ENCODE measurements at regions not wholly inside any gene's neighbourhood (a gene's known extent, or its start where the extent isn't known, plus 50 kb on each side); places are given as distances from the start of the nearest gene placed in this dataset.

DNA sequence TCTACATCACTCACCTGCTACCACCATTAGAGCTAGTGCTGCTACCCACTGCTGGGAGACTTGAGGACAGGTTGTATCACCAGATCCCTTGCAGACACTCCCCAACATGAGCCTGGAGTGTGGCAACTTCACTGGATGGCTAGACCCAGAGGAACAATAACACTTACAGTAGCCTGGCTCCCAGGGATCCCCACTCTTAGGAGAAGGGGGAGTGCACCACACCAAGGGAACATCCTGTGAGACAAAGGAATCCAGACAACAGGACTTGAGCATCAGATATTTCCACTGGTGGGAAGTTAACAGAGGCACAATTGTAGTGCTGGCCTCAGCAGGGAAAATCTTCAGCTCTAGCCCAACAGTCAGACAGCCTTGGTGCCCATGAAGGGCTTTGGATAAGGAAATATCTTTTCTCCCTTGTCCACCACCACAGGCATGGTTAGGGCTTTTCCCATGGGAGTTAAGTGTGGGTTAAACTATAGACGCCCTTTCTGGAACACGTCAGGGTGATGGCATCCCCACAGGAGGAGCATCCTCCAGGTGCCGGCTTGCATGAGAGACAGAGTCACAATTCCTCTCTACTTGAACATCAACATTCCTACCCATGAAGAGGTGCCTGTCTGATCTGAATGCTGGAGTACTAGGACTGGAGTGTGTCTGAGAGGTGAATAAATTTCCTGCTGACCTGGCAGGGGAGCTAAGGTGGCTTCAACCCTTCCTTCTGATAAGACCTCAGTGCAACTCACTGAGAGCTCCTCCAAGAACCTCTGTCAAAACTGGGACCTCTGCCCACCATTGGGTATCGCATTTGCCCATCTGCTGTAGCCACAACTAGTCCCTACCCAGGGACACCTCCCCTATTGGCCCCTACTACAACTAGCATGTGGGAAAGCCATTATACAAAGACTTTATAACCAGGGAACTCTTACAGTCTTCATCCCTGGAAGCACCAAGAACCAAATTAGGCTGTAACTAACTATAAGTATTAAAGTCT is 55.4 kb upstream of the SIRPG start:
- DNase-seq (ENCODE audit: low read depth, low spot score): no peak

DNA sequence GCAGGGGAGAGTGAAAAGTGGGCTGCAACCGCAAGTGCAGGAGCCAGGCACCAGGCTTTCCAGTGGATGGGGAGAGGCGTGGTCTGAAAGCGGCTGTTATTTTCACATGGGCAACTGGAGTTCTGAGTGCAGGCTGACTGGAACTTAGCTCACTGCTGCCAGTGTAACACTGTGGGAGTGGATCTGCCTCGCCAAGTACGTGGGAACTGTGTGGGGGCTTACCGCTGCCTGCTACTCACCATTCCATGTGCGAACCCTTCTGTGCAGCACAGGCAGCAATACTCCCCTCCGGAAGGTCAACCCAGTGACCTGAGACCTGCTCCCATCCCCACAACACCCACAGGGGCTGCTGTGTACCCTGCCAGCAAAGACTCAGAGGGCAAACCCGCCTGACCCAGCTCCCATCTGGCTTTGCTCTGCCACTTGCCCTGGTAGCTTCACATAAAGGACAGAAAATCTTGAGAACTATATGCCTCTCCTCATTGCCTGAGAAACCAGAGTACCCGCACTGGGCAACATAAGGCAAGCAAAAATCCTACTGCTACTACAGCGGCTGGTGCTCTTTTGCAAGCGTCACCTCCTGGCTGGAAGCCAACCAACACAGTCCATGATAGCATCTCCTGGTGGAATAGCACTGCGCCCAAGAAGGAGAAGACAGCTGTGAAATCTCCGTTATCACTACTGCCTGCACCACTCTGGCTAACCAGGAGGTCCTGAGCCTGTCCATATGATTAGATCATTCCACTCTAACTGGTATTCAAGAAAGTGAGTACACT is 54.4 kb upstream of the SIRPG start:
- DNase-seq (ENCODE audit: low read depth, low spot score): no peak

DNA sequence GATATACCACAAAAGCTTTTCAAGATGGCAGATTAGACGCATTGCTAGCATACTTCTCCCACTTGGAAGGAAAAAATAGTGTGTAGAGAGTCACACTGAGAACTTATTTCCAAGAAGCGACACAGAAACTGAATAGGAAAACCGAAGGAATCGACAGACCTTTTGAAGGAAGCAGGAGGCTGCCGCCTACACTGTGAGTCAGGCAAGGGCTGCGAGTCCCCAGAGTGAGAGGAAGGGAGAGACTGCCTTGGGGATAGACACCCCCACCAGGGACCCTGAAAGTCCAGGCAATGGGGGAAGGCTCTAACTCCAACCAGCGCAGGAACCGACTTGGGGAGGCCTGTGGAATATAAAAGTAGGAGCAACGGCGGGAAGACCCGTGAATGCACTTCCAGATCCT is 53.7 kb upstream of the SIRPG start:
- DNase-seq (ENCODE audit: low read depth, low spot score): no peak

DNA sequence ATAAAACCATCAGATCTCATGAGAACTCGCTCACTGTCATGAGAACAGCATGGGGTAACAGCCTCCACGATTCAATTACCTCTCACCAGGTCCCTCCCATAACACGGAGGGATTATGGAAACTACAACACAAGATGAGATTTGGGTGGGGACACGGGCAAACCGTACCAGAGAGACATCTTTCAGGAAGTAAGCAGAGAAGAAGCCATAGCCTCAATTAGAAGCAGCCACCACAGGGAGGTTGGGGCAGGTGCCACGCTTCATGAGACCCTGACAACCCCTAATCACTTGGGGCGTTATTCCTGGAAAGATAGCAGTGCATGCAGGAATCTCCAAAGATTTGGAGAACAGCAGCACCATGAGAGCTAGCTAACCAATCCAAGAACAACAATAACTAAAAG is 52.9 kb upstream of the SIRPG start:
- no peak for DNase-seq (ENCODE audit: low read depth, low spot score)

DNA sequence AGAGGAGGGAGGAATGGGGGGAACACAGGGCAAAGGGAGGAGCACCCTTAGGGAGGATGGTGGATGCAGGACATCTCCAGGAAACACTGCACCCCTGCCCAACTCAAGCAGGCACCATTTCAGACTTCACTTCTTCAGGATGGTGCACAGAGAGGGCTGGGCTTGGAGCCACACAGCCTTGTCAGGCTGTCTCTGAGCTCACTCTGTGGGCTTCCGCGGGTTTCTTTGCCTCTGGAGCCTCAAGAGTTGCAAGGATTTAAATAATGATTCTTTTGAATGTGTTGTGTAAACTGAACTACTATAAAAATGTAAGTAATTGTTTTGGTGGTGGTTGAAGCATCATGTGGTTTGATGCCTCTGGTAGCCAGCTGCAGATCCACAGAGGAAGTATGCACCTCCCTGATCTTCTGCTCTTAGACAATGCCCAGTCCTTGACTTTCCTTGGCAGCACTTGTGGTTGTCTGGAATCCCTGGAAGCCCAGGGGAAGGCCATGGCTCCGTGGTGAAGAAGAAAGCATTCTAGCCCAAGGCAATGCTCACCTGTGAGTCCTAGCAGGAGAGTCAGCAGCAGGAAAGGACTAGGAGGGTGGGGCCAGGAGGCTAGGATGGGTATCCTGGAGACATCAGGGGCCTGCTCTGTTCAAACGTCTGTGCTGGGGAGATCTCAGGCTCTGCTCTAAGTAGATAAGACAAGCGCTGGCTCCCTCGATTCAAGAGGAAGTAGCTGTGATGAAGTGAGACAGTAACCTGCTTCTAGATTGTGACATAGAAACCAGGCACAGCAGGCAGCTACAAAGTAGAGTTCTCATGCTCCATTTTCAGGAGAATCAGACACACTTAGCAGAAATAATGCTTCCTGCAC is 50.2 kb upstream of the SIRPG start:
- DNase-seq (ENCODE audit: low read depth, low spot score): no peak
